ENCODE measurements at regions not wholly inside any gene's neighbourhood (a gene's known extent, or its start where the extent isn't known, plus 50 kb on each side); places are given as distances from the start of the nearest gene placed in this dataset.
"Not testable (repeated sequence)": the region's sequence is repeated elsewhere in the genome, so short reads cannot be mapped to it uniquely, and the experiment has no call there.

- intact Hi-C loops (cut with micrococcal nuclease; ENCODE audit: unreplicated experiment): no loop called here
- H3K27ac Mint-ChIP-seq (ENCODE audit: unreplicated experiment): no peak overlapping the region
- DNase-seq: no peak
- H3K27me3 Mint-ChIP-seq (ENCODE audit: unreplicated experiment): peaks cover 41% of the 10 kb centered on the region
- TF ChIP-seq CTCF (IDR thresholded peaks at IDR 0.05; ENCODE audit: unreplicated experiment): no peak
- no peaks in the 10 kb centered on the region for H3K36me3 Mint-ChIP-seq (ENCODE audit: insufficient read depth, unreplicated experiment)
- H3K9me3 Mint-ChIP-seq (ENCODE audit: low read depth, unreplicated experiment): no peaks in the 10 kb centered on the region
- H3K4me3 Mint-ChIP-seq (ENCODE audit: low read depth, unreplicated experiment): no peak overlapping the region
- CTCF ChIA-PET: no interaction called here
- no TSS peak for BruUV-seq (replicated peaks)
- H3K4me1 Mint-ChIP-seq (ENCODE audit: low read depth, unreplicated experiment): no peaks in the 10 kb centered on the region
These were observed 260.4 kb downstream of the FAM43A start for GRCh38 chr3:194946091-194946490.

- CTCF ChIA-PET: interaction anchor here (2.6 kb wide), 1 partner anchor 267 kb away, joined by 9 read pairs; no protein-coding TSS in a partner anchor
- no peak overlapping the region for H3K4me3 Mint-ChIP-seq (ENCODE audit: low read depth, unreplicated experiment)
- H3K27me3 Mint-ChIP-seq (ENCODE audit: unreplicated experiment): peaks cover 49% of the 10 kb centered on the region
- H3K27ac Mint-ChIP-seq (ENCODE audit: unreplicated experiment): no peak overlapping the region
- no peaks in the 10 kb centered on the region for H3K9me3 Mint-ChIP-seq (ENCODE audit: low read depth, unreplicated experiment)
- intact Hi-C loops (cut with micrococcal nuclease; ENCODE audit: unreplicated experiment): no loop called here
- H3K4me1 Mint-ChIP-seq (ENCODE audit: low read depth, unreplicated experiment): peaks cover 10% of the 10 kb centered on the region
- no peak for DNase-seq
- no TSS peak for BruUV-seq (replicated peaks)
- no peaks in the 10 kb centered on the region for H3K36me3 Mint-ChIP-seq (ENCODE audit: insufficient read depth, unreplicated experiment)
- no peak for TF ChIP-seq CTCF (IDR thresholded peaks at IDR 0.05; ENCODE audit: unreplicated experiment)
These were observed 263.9 kb downstream of the FAM43A start for GRCh38 chr3:194949592-194949991.

GRCh38 chr3:194950906-194951628 lies 265.4 kb downstream of the FAM43A start:
- no peaks in the 10 kb centered on the region for H3K36me3 Mint-ChIP-seq (ENCODE audit: insufficient read depth, unreplicated experiment)
- H3K4me1 Mint-ChIP-seq (ENCODE audit: low read depth, unreplicated experiment): peaks cover 10% of the 10 kb centered on the region
- no peak for DNase-seq
- H3K4me3 Mint-ChIP-seq (ENCODE audit: low read depth, unreplicated experiment): no peak overlapping the region
- H3K9me3 Mint-ChIP-seq (ENCODE audit: low read depth, unreplicated experiment): no peaks in the 10 kb centered on the region
- intact Hi-C loops (cut with micrococcal nuclease; ENCODE audit: unreplicated experiment): no loop called here
- H3K27me3 Mint-ChIP-seq (ENCODE audit: unreplicated experiment): peaks cover 51% of the 10 kb centered on the region
- no peak for TF ChIP-seq CTCF (IDR thresholded peaks at IDR 0.05; ENCODE audit: unreplicated experiment)
- CTCF ChIA-PET: interaction anchor here (0.7 kb wide), 1 partner anchor 16 kb away, joined by 4 read pairs; no protein-coding TSS in a partner anchor
- no TSS peak for BruUV-seq (replicated peaks)
- no peak overlapping the region for H3K27ac Mint-ChIP-seq (ENCODE audit: unreplicated experiment)

- DNase-seq; H3K9me3 Mint-ChIP-seq (ENCODE audit: low read depth, unreplicated experiment); H3K27ac Mint-ChIP-seq (ENCODE audit: unreplicated experiment); BruUV-seq (replicated peaks); intact Hi-C loops (cut with micrococcal nuclease; ENCODE audit: unreplicated experiment); H3K36me3 Mint-ChIP-seq (ENCODE audit: insufficient read depth, unreplicated experiment); H3K4me3 Mint-ChIP-seq (ENCODE audit: low read depth, unreplicated experiment); H3K4me1 Mint-ChIP-seq (ENCODE audit: low read depth, unreplicated experiment): not testable (repeated sequence)
- CTCF ChIA-PET: interaction anchor here (3.8 kb wide), 1 partner anchor 269 kb away, joined by 39 read pairs; no protein-coding TSS in a partner anchor
- peaks cover 51% of the 10 kb centered on the region for H3K27me3 Mint-ChIP-seq (ENCODE audit: unreplicated experiment)
These were observed 265.9 kb downstream of the FAM43A start for GRCh38 chr3:194951629-194951920.

- no peak overlapping the region for H3K4me3 Mint-ChIP-seq (ENCODE audit: low read depth, unreplicated experiment)
- H3K9me3 Mint-ChIP-seq (ENCODE audit: low read depth, unreplicated experiment): no peaks in the 10 kb centered on the region
- peaks cover 10% of the 10 kb centered on the region for H3K4me1 Mint-ChIP-seq (ENCODE audit: low read depth, unreplicated experiment)
- TF ChIP-seq CTCF (IDR thresholded peaks at IDR 0.05; ENCODE audit: unreplicated experiment): no peak
- H3K36me3 Mint-ChIP-seq (ENCODE audit: insufficient read depth, unreplicated experiment): no peaks in the 10 kb centered on the region
- H3K27ac Mint-ChIP-seq (ENCODE audit: unreplicated experiment): no peak overlapping the region
- CTCF ChIA-PET: interaction anchor here (3.8 kb wide), 1 partner anchor 269 kb away, joined by 39 read pairs; no protein-coding TSS in a partner anchor
- DNase-seq: no peak
- no TSS peak for BruUV-seq (replicated peaks)
- H3K27me3 Mint-ChIP-seq (ENCODE audit: unreplicated experiment): peaks cover 49% of the 10 kb centered on the region
- intact Hi-C loops (cut with micrococcal nuclease; ENCODE audit: unreplicated experiment): no loop called here
These were observed 266.4 kb downstream of the FAM43A start for GRCh38 chr3:194951931-194952582.
